ENCODE measurements at regions not wholly inside any gene's neighbourhood (a gene's known extent, or its start where the extent isn't known, plus 50 kb on each side); places are given as distances from the start of the nearest gene placed in this dataset.

GRCh38 chrX:43345166-43345565 lies 310.9 kb upstream of the MAOA start:
- H3K9me3 ChIP-seq: no peaks in the 10 kb centered on the region
- H3K27ac ChIP-seq: no peak overlapping the region
- H3K27me3 ChIP-seq: no peaks in the 10 kb centered on the region
- TF ChIP-seq POLR2A (IDR thresholded peaks at IDR 0.05) (no peak), EP300 (IDR thresholded peaks at IDR 0.05) (no peak), CTCF (IDR thresholded peaks at IDR 0.05) (no peak)
- H3K4me1 ChIP-seq (ENCODE audit: insufficient read depth): no peaks in the 10 kb centered on the region
- no peak overlapping the region for H3K4me3 ChIP-seq
- intact Hi-C loops (cut with DNase I): no loop called here
- H3K36me3 ChIP-seq: no peaks in the 10 kb centered on the region
- 50 to 70% (median 68%) methylated on average over 2 of the region's 2 CpGs for WGBS, 3 donors
- DNase-seq: no peak

GRCh38 chrX:43349363-43349762 lies 306.7 kb upstream of the MAOA start:
- no peak for TF ChIP-seq EP300 (IDR thresholded peaks at IDR 0.05)
- TF ChIP-seq POLR2A (IDR thresholded peaks at IDR 0.05): no peak
- no peak for TF ChIP-seq CTCF (IDR thresholded peaks at IDR 0.05)
- Histone ChIP-seq H3K4me1 (ENCODE audit: insufficient read depth) (no peaks in the 10 kb centered on the region), H3K9me3 (no peaks in the 10 kb centered on the region), H3K27ac (no peak overlapping the region), H3K36me3 (no peaks in the 10 kb centered on the region), H3K4me3 (no peak overlapping the region), H3K27me3 (no peaks in the 10 kb centered on the region)
- intact Hi-C loops (cut with DNase I): no loop called here
- WGBS, 3 donors: 7 to 18% (median 16%) methylated on average over 1 of the region's 1 CpG
- DNase-seq: no peak

- 53 to 56% (median 54%) methylated on average over 4 of the region's 4 CpGs for WGBS, 3 donors
- H3K4me1 ChIP-seq (ENCODE audit: insufficient read depth): no peaks in the 10 kb centered on the region
- H3K27ac ChIP-seq: no peak overlapping the region
- H3K4me3 ChIP-seq: no peak overlapping the region
- H3K9me3 ChIP-seq: no peaks in the 10 kb centered on the region
- no peaks in the 10 kb centered on the region for H3K36me3 ChIP-seq
- DNase-seq: no peak
- intact Hi-C loops (cut with DNase I): no loop called here
- H3K27me3 ChIP-seq: no peaks in the 10 kb centered on the region
- TF ChIP-seq EP300 (IDR thresholded peaks at IDR 0.05): no peak
- TF ChIP-seq POLR2A (IDR thresholded peaks at IDR 0.05): no peak
- no peak for TF ChIP-seq CTCF (IDR thresholded peaks at IDR 0.05)
These were observed 305.2 kb upstream of the MAOA start for GRCh38 chrX:43350935-43351334.

- H3K36me3 ChIP-seq: no peaks in the 10 kb centered on the region
- intact Hi-C loops (cut with DNase I): no loop called here
- no peak for TF ChIP-seq CTCF (IDR thresholded peaks at IDR 0.05)
- H3K4me1 ChIP-seq (ENCODE audit: insufficient read depth): no peaks in the 10 kb centered on the region
- no peak overlapping the region for H3K27ac ChIP-seq
- H3K4me3 ChIP-seq: no peak overlapping the region
- DNase-seq: no peak
- H3K27me3 ChIP-seq: no peaks in the 10 kb centered on the region
- WGBS, 3 donors: 14 to 24% (median 16%) methylated on average over 1 of the region's 1 CpG
- no peaks in the 10 kb centered on the region for H3K9me3 ChIP-seq
These were observed 298.4 kb upstream of the MAOA start for GRCh38 chrX:43357741-43358140.

GRCh38 chrX:43373032-43373431 lies 283.1 kb upstream of the MAOA start:
- DNase-seq: no peak
- Histone ChIP-seq H3K27me3 (no peaks in the 10 kb centered on the region), H3K4me3 (no peak overlapping the region), H3K4me1 (ENCODE audit: insufficient read depth) (no peaks in the 10 kb centered on the region), H3K27ac (no peak overlapping the region), H3K9me3 (no peaks in the 10 kb centered on the region), H3K36me3 (no peaks in the 10 kb centered on the region)
- WGBS, 3 donors: 40 to 54% (median 43%) methylated on average over 3 of the region's 3 CpGs
- intact Hi-C loops (cut with DNase I): no loop called here
- no peak for TF ChIP-seq POLR2A (IDR thresholded peaks at IDR 0.05)
